HG03558 (cell line): ENCODE measurements at regions not wholly inside any gene's neighbourhood (a gene's known extent, or its start where the extent isn't known, plus 50 kb on each side); places are given as distances from the start of the nearest gene placed in this dataset.

Experiments
- ATAC-seq: cut with Tn5 transposase; IDR thresholded peaks from one replicate; pipeline ENCODE4 v1.9.1; 2021; ENCODE audit warnings: moderate number of reproducible peaks; ENCODE audit not compliant: unreplicated experiment; ENCODE audit errors: extremely low read depth

DNA sequence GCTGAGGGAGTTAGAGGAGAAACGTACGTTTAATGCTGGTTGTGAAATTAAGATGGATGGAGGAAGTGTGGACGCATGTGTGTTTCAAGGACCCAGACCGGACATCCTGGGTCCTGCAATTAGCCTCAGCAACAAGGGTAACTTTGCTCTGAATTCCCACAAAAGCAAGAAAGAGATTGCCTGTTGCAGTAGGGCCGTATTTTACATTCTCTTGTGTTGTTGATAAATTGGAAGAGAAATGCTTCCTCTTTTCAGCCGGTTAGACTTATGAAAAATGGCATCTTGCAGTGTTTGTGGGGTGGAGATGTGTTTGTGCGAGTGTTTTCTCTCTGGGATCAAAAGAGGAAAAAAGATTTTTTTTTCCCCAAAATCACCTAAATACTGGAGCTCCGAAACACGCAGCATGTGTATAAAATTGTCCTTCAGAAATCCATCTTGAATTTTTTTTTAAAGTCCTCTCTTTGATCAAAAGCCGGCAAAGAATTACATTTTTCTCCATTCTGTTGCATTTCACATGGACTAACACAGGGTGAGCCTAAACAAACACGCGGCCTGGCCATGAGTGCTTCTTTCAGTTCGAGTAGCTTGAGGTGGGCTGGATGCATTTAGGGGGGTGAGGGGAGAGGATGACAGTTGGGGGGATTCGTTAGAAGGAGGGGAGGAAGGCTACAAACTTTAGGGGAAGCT, 251.6 kb downstream of the C16orf95 start:
- ATAC-seq: no peak

DNA sequence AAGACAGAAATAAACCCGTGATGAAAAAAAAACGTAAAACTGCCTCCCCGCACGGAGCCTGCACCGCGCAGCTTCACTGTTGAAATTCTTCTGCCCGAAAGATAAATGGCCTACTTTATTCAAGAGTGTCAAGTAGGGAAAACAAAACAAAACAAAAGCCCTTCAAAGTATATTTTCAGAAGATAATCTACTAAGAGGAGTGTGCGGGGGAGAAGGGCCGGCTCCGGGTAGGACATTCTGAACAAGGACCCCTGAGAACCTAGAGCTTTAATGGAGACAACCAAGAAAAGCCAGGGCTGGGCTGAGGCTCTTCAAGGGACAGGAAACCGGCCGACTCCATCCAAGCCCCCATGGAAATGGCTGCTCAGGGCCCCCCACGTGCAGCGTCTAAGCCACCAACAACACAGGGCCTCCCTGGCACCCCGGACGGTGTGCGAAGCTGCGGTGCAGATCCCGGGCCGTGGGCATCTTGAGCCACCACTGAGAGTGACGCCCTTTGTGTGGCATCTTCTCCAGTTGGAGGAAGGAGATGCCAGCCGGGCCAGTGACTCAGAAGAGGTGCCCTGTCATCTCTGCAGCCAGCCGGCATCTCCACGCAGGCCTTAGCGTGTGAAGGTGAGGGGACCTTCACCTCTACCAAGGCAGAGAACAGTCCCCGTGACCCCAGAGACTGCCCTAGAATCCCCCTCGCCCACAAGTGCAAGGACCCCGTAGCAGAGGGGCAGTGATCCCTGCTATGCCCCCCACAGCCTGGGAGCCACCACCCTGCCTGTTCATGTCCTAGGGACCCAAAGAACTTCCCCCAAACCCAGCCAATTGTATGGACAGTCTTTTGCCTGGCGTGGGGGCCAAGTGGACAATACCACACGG, 250.8 kb downstream of the C16orf95 start:
- ATAC-seq: no peak

DNA sequence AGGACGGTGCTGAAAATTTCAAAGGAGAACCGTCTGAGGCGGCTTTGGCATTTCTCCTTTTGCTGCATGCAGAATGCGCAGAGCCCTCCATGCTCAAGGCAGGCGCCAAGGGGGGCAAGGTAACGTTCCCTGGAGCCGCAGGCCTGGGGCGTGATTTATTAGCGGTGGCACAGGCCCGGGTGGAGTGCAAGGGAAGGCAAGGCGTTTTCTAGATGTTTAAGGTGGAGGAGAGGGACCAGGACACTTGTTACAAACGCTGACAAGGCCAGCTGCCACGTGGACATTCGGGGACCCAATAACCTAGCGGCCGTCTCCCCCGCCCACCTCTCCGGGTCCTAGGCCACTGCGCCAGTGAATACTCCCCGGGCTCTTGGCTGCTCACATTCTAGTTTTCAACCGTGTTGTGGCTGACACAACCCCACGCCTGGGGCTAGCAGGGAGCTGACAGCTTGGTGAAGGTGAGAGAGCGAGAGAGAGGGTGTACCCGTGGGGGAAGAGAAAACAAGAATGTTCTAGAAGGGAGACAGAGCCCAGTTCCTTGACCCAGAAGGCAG, 250.1 kb downstream of the C16orf95 start:
- no peak for ATAC-seq

DNA sequence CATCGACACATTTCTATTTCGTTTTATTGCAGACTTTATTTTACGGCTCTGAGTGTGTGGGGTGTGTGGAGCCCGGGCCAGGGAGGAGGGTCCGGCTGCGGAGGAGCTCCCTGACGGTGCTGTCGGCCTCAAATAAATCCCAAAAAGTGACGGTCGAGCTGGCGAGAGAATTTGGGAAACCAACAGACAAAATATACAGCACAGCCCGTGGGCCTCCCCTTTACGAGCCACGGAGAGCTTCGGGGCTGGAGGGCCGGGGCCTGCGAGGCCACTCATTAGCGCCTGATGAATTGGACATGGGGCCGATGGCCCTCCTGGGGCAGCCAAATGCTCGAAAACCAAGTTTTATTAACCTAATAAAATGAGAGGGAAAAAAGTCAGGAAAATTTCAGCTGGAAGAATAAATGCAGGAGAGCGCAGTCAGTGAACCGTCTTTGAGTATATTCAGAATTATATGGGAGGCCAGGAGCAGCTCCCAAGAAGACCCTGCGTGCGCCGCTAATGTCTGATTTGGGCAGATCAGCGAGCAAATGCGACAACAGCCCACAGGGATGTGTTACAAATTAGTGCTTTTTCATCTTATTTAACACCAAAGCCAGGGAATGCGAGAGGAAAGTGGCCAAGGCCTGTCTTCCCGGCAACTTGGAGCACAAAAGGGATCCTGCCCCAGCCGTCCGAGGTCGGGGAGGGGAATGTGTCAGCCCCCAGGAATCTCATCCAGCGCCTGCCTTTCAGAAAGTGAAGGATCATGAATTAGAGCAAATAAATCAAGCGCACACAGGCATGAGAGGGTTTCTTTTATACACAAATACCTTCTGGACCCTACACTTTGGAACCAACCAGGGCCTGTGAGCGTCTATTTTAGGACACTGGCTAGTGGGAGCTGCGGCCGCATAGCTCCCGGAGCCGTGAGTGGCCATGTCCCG, 249.1 kb downstream of the C16orf95 start:
- ATAC-seq: no peak

DNA sequence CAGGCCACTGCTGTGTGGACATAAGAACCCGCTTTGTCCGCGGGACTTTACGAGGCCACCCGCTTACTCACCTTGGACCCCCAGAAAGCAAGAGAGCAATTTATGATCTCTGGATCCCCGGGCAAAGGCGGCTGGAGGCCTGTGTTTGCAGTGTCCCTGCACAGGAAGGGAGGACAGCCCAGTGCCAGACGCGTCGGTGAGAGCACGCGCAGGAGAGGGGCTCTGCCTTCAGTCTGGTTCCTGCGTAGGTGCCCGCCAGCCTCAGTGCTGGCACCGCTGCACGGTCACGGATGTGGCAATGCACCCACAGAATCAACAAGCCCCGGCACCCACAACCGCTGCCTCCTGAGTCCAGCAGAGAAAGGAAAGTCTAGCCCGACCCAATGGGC, 248.4 kb downstream of the C16orf95 start:
- no peak for ATAC-seq

DNA sequence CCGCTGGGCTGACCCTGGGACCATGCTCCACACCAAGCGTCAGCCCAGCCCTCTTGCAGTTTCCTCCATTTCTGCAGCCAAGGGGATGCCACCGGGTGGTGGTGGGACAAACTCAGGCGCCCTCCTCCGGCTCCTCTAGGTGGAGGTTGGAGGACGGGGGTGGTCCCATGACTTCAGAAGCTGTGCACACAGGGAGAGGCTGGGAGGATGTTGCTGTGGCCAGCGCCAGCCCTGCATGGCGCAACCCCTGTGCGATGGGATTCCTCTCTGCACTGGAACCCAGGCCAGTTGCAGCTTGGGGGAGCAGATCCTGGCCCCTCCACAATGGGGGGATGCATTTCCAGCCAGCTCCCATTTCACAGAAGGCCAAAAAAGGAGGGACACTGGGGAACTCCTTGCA, 246.5 kb downstream of the C16orf95 start:
- no peak for ATAC-seq

DNA sequence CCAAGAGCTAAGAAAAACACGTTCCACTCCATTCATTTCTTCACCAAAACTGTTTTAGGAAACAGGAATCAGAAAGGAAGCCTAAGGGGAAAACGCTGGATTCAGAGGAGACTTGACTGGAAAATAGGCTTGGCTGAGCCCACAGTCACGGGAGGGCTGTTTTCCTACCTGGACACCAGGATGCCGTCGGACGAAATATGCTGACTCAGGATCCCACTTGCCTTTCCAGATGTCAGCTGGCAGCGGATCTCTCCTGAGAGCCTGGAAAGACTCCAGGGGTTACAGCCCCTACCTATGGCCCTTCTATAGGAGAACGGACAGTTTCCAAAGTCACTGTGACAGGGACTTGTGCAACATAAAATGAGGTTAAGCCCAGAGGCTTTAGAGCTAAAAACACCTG, 245.1 kb downstream of the C16orf95 start:
- ATAC-seq: no peak

DNA sequence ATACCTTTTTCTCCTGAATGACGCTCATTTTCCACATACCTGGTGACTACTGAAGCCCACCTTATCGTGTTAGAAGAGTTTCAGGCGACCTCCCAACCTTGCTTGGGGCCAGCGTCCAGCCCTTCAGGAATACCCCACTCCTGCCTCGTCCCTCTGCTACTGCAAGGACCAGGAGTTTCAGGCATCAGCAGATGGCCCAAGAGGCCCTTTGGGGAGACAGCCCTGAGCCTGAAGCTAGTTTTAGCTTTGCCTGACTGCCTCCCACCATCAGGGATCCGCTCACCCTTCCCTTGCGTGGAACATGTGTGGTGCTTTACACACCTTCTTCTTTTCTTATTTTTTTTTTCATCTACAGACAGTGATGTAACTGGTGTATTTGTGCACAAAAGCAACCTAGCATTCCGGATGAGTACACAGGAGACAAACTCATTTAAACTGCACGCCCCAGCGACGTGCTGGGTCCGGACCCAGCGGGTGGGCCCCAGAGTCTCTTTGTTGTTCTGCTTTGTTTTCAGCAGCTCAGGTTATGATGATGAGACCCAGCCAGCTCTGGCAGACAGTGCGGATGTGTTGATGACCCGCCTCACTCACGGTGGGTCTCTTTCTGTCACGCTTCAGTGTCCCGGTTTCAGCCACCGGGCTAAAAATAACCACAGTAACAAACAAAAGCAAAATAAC, 242.4 kb downstream of the C16orf95 start:
- ATAC-seq: no peak

DNA sequence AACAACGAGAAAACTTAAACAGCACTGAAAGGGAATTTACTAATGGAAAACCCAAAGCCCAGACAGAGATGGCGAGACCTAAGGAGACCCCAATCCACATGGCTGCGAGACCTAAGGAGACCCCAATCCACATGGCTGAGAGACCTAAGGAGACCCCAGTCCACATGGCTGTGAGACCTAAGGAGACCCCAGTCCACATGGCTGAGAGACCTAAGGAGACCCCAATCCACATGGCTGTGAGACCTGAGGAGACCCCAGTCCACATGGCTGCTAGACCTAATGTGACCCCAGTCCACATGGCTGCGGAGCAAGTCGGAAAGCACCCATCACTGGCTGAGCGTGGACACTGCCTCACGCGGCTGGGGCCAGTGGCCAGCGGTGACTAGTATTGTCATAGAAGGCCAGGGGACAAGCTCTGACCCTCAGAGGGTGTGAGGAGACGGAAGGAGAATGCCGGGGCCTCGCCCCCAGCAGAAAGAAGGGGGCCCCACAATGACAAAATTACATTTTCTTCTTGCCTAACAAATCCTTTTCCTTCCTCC, 241.8 kb downstream of the C16orf95 start:
- ATAC-seq: no peak

DNA sequence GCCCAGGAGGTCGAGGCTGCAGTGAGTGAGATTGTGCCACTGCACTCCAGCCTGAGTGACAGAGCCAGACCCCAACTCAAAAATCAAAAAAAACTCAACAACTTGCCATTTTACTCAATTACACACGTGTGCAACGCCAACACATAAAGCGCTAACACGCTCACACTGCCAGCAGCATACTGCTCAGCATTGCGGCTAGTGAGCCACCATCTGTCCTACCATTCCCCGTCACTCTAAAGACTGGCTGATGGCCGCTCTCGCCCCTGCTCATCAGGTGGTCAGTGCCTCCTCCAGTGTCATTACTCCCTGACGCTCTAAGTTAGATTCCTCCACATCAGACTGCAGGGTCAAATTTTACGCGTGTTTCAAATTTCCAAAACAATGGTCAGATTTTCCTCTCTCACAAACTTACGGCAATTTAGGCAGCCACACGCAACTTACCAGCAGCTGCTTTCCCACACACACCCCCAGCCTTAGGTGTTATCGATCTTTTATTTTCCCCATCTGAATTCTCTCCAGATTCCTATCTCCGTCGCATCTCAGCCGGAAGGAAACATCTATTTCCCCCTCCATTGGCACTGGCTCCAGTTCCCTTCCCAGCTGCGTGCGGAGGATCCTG, 240.8 kb downstream of the C16orf95 start:
- ATAC-seq: no peak

DNA sequence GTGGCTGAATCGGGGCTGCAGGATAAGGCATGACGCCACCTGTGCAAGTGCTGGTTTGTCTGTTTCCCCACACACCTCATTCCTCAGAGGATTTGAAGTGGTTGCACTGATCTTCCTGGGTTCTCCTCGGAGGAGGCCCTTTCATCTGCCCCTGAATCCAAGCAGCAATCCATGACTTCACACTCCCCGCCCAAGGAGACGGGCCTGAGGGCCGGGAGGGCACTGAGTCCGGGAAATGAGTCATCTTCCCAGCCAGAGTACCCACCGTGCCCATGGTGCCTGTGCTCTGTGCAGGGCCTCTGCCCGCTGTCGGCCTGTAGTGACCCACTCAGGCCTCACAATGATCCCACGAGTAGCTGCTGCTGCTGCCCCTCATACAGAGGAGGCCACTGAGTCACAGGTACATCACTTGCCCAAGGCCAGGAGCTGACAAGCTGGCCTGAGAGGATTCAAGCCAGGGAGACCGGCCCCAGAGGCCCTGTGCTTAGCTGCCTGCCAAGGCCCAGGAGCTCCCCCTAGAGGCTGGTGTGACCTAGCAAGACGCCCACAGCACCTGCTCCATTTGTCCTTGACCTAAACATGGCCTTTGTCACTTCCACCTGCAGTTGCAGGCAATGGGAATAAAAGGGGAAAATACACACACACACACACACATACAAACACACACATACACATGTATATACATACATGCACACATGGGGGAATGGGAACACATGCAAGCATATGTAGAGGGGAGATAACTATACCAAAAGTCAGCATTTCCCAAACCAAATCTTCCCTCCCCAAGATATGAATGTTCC, 240.0 kb downstream of the C16orf95 start:
- ATAC-seq: no peak

DNA sequence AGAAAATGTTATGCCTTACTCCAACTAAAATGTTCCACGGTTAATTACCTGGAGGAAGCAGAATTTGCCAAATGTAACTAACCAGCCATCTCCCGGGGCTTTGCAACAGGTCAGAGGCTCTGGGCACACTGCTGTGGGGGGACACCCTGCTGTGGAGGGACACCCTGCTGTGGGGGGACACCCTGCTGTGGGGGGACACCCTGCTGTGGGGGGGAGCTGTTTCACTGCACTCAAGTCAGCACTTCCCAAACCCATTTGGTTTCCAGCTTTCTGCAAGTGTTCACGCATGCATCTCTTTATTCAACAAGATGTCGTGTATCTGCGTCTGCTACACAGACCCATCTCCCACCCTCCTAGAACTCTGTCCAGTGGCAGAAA, 239.5 kb downstream of the C16orf95 start:
- ATAC-seq: no peak

DNA sequence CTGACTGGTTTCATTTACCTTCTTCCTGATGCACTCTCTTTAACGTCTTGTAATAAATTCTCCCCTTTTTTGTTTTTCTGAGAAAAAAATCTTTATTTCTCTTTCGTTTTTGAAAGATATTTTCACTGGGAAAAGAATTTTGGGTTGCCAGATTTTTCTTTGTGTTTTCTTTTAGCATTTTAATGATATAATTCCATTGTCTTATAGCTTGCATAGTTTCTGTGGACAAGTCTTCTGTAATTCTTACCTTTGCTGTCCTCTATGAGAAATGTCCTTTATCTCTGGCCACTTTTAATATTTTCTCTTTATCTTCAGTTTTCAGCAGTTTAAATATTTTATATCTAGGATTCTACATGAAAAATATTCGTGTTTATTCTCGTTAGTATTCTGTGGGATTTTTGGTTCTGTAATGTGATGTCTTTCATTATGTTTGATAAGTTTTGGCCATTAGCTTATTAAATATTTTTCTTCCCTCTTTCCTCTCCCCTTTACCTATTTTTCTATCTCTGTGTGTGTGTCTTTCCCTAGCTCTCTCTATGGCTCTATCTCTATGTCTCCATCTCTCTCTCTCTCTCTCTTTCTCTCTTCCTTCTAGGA, 236.5 kb downstream of the C16orf95 start:
- no peak for ATAC-seq

DNA sequence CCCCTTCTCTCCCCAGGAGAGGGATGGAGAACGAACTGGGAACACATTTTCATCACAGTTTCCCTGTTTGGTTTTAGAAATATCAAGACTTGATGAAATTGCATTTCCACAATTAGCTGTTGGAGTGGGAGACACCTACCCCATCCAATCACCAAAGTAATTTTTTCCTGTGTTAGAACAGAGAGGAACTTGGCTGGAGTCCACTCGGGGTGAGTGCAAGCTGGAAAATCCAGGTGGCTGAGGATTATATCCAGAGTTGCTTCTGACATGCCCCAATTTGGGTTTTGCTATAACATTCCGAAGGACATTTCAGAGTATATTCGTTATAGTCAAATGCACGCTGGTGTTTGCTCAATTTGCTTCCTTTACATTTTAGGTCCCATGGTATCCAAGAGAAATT, 231.8 kb downstream of the C16orf95 start:
- no peak for ATAC-seq

DNA sequence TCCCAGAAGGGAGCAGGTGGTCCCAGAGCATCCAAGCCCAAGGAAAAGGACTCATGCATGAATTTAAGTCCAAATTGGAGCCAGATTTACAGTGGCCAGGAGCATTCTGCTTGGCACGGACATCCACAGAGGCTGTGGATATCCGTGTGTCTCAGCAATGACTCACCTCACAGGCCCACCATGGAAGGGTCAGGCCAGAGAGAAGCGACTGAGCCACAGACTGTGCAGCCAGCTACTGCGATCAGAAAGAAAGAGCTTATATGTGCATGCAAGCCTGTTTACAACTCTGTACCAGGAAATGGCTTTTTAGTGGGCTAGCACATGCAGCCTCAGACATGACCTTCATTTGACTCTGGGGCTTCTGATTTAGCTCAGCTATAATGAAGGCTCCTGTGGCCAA, 231.0 kb downstream of the C16orf95 start:
- no peak for ATAC-seq

DNA sequence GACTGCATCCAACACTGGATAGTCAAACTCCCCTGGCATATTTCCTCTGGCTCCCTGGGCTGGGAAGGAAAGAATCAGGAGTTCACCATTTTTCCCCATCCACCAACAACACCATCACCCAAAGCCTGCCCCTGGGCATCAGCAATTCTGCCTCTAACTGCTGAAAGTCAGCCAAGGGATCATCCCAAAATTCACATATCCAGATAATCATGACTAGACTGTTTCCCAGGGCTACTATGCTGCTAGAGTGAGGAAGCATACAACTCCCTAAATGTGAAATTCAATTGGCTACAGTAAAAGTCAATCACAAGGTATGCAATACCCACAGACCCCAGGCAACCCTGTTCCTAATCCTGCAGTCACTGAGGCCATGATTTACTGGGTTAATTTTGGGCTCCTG, 230.6 kb downstream of the C16orf95 start:
- no peak for ATAC-seq

DNA sequence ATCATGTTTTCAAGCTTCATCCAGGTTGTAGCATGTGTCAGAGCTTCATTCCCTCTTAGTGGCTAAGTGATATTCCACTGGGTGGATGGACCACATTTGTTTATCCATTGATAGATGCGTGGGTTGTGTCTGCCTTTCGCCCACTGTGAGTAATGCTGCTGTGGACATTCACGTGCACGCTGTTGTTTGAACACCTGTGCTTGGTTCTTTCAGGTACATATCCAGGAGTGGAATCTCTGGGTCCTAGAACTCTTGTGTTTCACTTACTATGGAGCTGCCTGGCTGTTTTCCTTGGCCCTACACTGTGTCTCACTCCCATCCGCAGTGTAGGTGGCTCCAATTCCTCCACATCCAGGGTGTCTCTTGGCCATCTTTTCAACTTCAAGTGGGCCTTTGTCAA, 224.2 kb downstream of the C16orf95 start:
- no peak for ATAC-seq
